Type B pancreatic cell (in vitro differentiated cells): ENCODE measurements at regions not wholly inside any gene's neighbourhood (a gene's known extent, or its start where the extent isn't known, plus 50 kb on each side); places are given as distances from the start of the nearest gene placed in this dataset.

ENCODE experiments used
- DNase-seq: peaks from one replicate; pipeline ENCODE4 v3.0.0; 2021; ENCODE audit warnings: mixed read lengths; ENCODE audit not compliant: unreplicated experiment; ENCODE audit errors: extremely low spot score
- H3K27ac Mint-ChIP-seq: 2 replicates; pipeline ENCODE4 v1.8.0; 2021; ENCODE audit warnings: mild to moderate bottlenecking, mixed read lengths
- H3K27me3 Mint-ChIP-seq: 2 replicates; pipeline ENCODE4 v1.8.0; 2021; ENCODE audit warnings: mixed read lengths
- H3K36me3 Mint-ChIP-seq: 2 replicates; pipeline ENCODE4 v1.8.0; 2021; ENCODE audit warnings: mixed read lengths
- H3K4me1 Mint-ChIP-seq: one replicate; pipeline ENCODE4 v1.8.0; 2021; ENCODE audit warnings: mixed read lengths; ENCODE audit not compliant: unreplicated experiment
- H3K4me3 Mint-ChIP-seq: 2 replicates; pipeline ENCODE4 v1.8.0; 2021; ENCODE audit warnings: mild to moderate bottlenecking, mixed read lengths
- H3K9me3 Mint-ChIP-seq: 2 replicates; pipeline ENCODE4 v1.8.0; 2021; ENCODE audit warnings: mixed read lengths
- CTCF ChIP-seq: fragments of 200-600 bp; sonication (generic); conservative IDR thresholded peaks from 2 replicates; pipeline ENCODE4 v1.5.0; 2021; ENCODE audit warnings: antibody characterized with exemption, mild to moderate bottlenecking

DNA sequence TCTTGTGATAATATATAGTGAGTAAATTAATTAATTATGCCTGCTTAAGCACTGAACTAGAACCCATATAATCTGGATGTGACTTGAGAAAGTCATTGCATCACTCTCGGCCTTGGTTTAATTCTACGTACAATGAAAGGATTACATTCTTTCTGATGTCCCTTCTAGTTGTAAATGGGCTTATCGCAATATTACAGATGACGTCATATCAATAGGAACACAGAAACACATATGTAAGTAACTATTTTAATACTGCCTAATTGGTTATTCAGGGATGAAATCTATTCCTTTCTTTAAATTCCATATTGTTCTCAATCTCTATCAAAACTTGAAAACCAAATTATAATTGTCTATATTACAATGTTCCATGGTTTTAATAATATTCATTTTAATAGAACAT, 504.6 kb downstream of the PRR32 start:
- H3K4me1 Mint-ChIP-seq, result no peaks in the 10 kb centered on the region
- no peaks in the 10 kb centered on the region for H3K9me3 Mint-ChIP-seq
- no peak for TF ChIP-seq CTCF
- no peak overlapping the region for H3K4me3 Mint-ChIP-seq
- no peak overlapping the region for H3K27ac Mint-ChIP-seq
- no peaks in the 10 kb centered on the region for H3K36me3 Mint-ChIP-seq
- no peaks in the 10 kb centered on the region for H3K27me3 Mint-ChIP-seq
- DNase-seq, result no peak
